ENCODE measurements at regions not wholly inside any gene's neighbourhood (a gene's known extent, or its start where the extent isn't known, plus 50 kb on each side); places are given as distances from the start of the nearest gene placed in this dataset.
"Not testable (repeated sequence)": the region's sequence is repeated elsewhere in the genome, so short reads cannot be mapped to it uniquely, and the experiment has no call there.

GRCh38 chr5:115435778-115436712 lies 108.5 kb downstream of the FEM1C start:
- no peak for DNase-seq

GRCh38 chr5:115435065-115435777 lies 109.4 kb downstream of the FEM1C start:
- DNase-seq, result no peak

- no peak for DNase-seq
Measured at GRCh38 chr5:115433918-115434317, 110.7 kb downstream of the FEM1C start.

- DNase-seq, result no peak
Measured at GRCh38 chr5:115432691-115433090, 111.9 kb downstream of the FEM1C start.

GRCh38 chr5:115431116-115431515 lies 113.5 kb downstream of the FEM1C start:
- DNase-seq, result no peak

GRCh38 chr5:115430374-115430773 lies 114.2 kb downstream of the FEM1C start:
- DNase-seq, result no peak

- no peak for DNase-seq
Measured at GRCh38 chr5:115429345-115429940, 115.1 kb downstream of the FEM1C start.

- no peak for DNase-seq
Measured at GRCh38 chr5:115428676-115429075, 115.9 kb downstream of the FEM1C start.

- no peak for DNase-seq
Measured at GRCh38 chr5:115428248-115428647, 116.3 kb downstream of the FEM1C start.

GRCh38 chr5:115424446-115424845 lies 120.1 kb downstream of the FEM1C start:
- DNase-seq, result no peak

- no peak for DNase-seq
Measured at GRCh38 chr5:115424030-115424429, 120.5 kb downstream of the FEM1C start.

GRCh38 chr5:115423541-115423940 lies 121.0 kb downstream of the FEM1C start:
- DNase-seq, result no peak

GRCh38 chr5:115423051-115423450 lies 121.5 kb downstream of the FEM1C start:
- DNase-seq, result no peak

- DNase-seq, result not testable (repeated sequence)
Measured at GRCh38 chr5:115420812-115421211, 123.8 kb downstream of the FEM1C start.

- DNase-seq, result no peak
Measured at GRCh38 chr5:115419846-115420585, 123.6 kb upstream of the CCDC112 start.

- DNase-seq, result no peak
Measured at GRCh38 chr5:115418788-115419187, 122.3 kb upstream of the CCDC112 start.

- DNase-seq, result no peak
Measured at GRCh38 chr5:115417076-115417475, 120.6 kb upstream of the CCDC112 start.

GRCh38 chr5:115415143-115415491 lies 118.7 kb upstream of the CCDC112 start:
- DNase-seq, result no peak

- no peak for DNase-seq
Measured at GRCh38 chr5:115414406-115415142, 118.1 kb upstream of the CCDC112 start.

- no peak for DNase-seq
Measured at GRCh38 chr5:115413651-115414050, 117.2 kb upstream of the CCDC112 start.

- DNase-seq, result no peak
Measured at GRCh38 chr5:115409094-115409493, 112.6 kb upstream of the CCDC112 start.

Measured in T-helper 1 cell (primary cell).